ENCODE measurements at regions not wholly inside any gene's neighbourhood (a gene's known extent, or its start where the extent isn't known, plus 50 kb on each side); places are given as distances from the start of the nearest gene placed in this dataset.

DNA sequence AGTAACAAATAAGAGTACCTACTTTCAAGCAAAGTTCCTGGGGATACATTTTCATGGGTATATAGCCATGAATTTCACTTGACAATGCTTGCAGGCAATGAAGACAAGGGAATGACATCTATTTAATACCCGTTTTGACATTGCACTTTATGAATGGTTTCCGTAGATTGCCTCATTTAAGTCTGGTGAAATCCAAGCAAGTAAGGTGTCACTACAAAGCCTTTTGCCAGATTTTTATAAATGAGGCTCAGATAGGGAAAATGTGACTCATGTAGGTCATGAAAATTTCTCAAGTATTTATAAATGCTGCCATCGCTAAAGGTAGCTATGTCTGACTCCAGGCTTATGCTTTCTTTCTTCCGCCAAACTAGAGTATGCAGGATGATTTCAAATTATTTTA, 644.3 kb downstream of the CDH8 start:
- no CpG with 5 or more reads among the region's 4 CpGs for WGBS (ENCODE audit: insufficient coverage, insufficient read length)

GRCh38 chr16:61390965-61391637, 645.1 kb downstream of the CDH8 start:
- H3K4me3 ChIP-seq (ENCODE audit: low read length): no peak overlapping the region
- no CpG with 5 or more reads among the region's 4 CpGs for WGBS (ENCODE audit: insufficient coverage, insufficient read length)

More for the DNA sequence above, 644.3 kb downstream of the CDH8 start:
- Histone ChIP-seq H3K9me3 (ENCODE audit: control insufficient read depth, insufficient read depth, low read length) (no peaks in the 10 kb centered on the region), H3K4me3 (ENCODE audit: low read length) (no peak overlapping the region), H3K36me3 (ENCODE audit: control insufficient read depth, insufficient read depth, low read length) (no peaks in the 10 kb centered on the region), H3K27ac (ENCODE audit: low read length) (no peak overlapping the region), H3K4me1 (ENCODE audit: control insufficient read depth, insufficient read depth, low read length) (no peaks in the 10 kb centered on the region), H3K27me3 (ENCODE audit: control insufficient read depth, insufficient read depth, low read length) (no peaks in the 10 kb centered on the region)
- DNase-seq (ENCODE audit: low read depth, low spot score): no peak

GRCh38 chr16:61385392-61386071, 650.7 kb downstream of the CDH8 start:
- Histone ChIP-seq H3K36me3 (ENCODE audit: control insufficient read depth, insufficient read depth, low read length) (no peaks in the 10 kb centered on the region), H3K4me3 (ENCODE audit: low read length) (no peak overlapping the region), H3K27me3 (ENCODE audit: control insufficient read depth, insufficient read depth, low read length) (no peaks in the 10 kb centered on the region), H3K9me3 (ENCODE audit: control insufficient read depth, insufficient read depth, low read length) (no peaks in the 10 kb centered on the region), H3K4me1 (ENCODE audit: control insufficient read depth, insufficient read depth, low read length) (no peaks in the 10 kb centered on the region), H3K27ac (ENCODE audit: low read length) (no peak overlapping the region)
- no peak for DNase-seq (ENCODE audit: low read depth, low spot score)
- WGBS (ENCODE audit: insufficient coverage, insufficient read length): no CpG with 5 or more reads among the region's 12 CpGs

More at GRCh38 chr16:61390965-61391637, 645.1 kb downstream of the CDH8 start:
- no peak for DNase-seq (ENCODE audit: low read depth, low spot score)
- Histone ChIP-seq H3K4me1 (ENCODE audit: control insufficient read depth, insufficient read depth, low read length) (no peaks in the 10 kb centered on the region), H3K27me3 (ENCODE audit: control insufficient read depth, insufficient read depth, low read length) (no peaks in the 10 kb centered on the region), H3K9me3 (ENCODE audit: control insufficient read depth, insufficient read depth, low read length) (no peaks in the 10 kb centered on the region), H3K36me3 (ENCODE audit: control insufficient read depth, insufficient read depth, low read length) (no peaks in the 10 kb centered on the region), H3K27ac (ENCODE audit: low read length) (no peak overlapping the region)

GRCh38 chr16:61382435-61382834, 653.8 kb downstream of the CDH8 start:
- no peaks in the 10 kb centered on the region for H3K36me3 ChIP-seq (ENCODE audit: control insufficient read depth, insufficient read depth, low read length)
- no peak overlapping the region for H3K27ac ChIP-seq (ENCODE audit: low read length)
- DNase-seq (ENCODE audit: low read depth, low spot score): no peak
- H3K9me3 ChIP-seq (ENCODE audit: control insufficient read depth, insufficient read depth, low read length): no peaks in the 10 kb centered on the region
- no peak overlapping the region for H3K4me3 ChIP-seq (ENCODE audit: low read length)
- no peaks in the 10 kb centered on the region for H3K4me1 ChIP-seq (ENCODE audit: control insufficient read depth, insufficient read depth, low read length)
- no peaks in the 10 kb centered on the region for H3K27me3 ChIP-seq (ENCODE audit: control insufficient read depth, insufficient read depth, low read length)

DNA sequence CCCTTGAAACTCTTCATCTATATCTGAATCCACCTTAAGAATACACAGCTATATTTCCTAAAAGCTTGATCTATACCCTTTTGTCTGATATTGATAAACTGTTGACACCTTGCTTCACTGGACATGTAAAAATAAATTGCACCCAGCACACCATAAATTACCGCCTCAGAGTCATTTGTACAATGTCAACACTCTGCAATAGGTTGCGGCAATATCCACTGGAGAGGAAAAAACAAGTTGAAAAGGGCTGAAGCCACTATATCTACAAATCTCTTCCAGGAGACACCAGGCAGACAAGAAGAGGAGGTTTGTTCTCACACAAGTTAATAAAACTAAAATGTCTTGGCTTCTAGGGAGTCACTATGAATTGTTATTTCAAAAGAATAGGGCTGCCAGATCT, 656.9 kb downstream of the CDH8 start:
- DNase-seq (ENCODE audit: low read depth, low spot score): no peak
- Histone ChIP-seq H3K9me3 (ENCODE audit: control insufficient read depth, insufficient read depth, low read length) (no peaks in the 10 kb centered on the region), H3K4me3 (ENCODE audit: low read length) (no peak overlapping the region), H3K27me3 (ENCODE audit: control insufficient read depth, insufficient read depth, low read length) (no peaks in the 10 kb centered on the region), H3K4me1 (ENCODE audit: control insufficient read depth, insufficient read depth, low read length) (no peaks in the 10 kb centered on the region), H3K36me3 (ENCODE audit: control insufficient read depth, insufficient read depth, low read length) (no peaks in the 10 kb centered on the region), H3K27ac (ENCODE audit: low read length) (no peak overlapping the region)
- WGBS (ENCODE audit: insufficient coverage, insufficient read length): no CpG with 5 or more reads among the region's 2 CpGs

- no peaks in the 10 kb centered on the region for H3K27me3 ChIP-seq (ENCODE audit: control insufficient read depth, insufficient read depth, low read length)
- no peaks in the 10 kb centered on the region for H3K36me3 ChIP-seq (ENCODE audit: control insufficient read depth, insufficient read depth, low read length)
- H3K4me1 ChIP-seq (ENCODE audit: control insufficient read depth, insufficient read depth, low read length): no peaks in the 10 kb centered on the region
- H3K9me3 ChIP-seq (ENCODE audit: control insufficient read depth, insufficient read depth, low read length): no peaks in the 10 kb centered on the region
- H3K4me3 ChIP-seq (ENCODE audit: low read length): no peak overlapping the region
- no peak overlapping the region for H3K27ac ChIP-seq (ENCODE audit: low read length)
- DNase-seq (ENCODE audit: low read depth, low spot score): no peak
Observed at GRCh38 chr16:61374071-61374470, 662.2 kb downstream of the CDH8 start.

GRCh38 chr16:61371881-61372280, 664.4 kb downstream of the CDH8 start:
- Histone ChIP-seq H3K4me1 (ENCODE audit: control insufficient read depth, insufficient read depth, low read length) (no peaks in the 10 kb centered on the region), H3K36me3 (ENCODE audit: control insufficient read depth, insufficient read depth, low read length) (no peaks in the 10 kb centered on the region), H3K9me3 (ENCODE audit: control insufficient read depth, insufficient read depth, low read length) (no peaks in the 10 kb centered on the region)

GRCh38 chr16:61371388-61371787, 664.9 kb downstream of the CDH8 start:
- H3K4me1 ChIP-seq (ENCODE audit: control insufficient read depth, insufficient read depth, low read length): no peaks in the 10 kb centered on the region
- DNase-seq (ENCODE audit: low read depth, low spot score): no peak
- no peaks in the 10 kb centered on the region for H3K9me3 ChIP-seq (ENCODE audit: control insufficient read depth, insufficient read depth, low read length)
- H3K27ac ChIP-seq (ENCODE audit: low read length): no peak overlapping the region
- no peaks in the 10 kb centered on the region for H3K36me3 ChIP-seq (ENCODE audit: control insufficient read depth, insufficient read depth, low read length)
- WGBS (ENCODE audit: insufficient coverage, insufficient read length): no CpG with 5 or more reads among the region's 2 CpGs
- no peak overlapping the region for H3K4me3 ChIP-seq (ENCODE audit: low read length)
- no peaks in the 10 kb centered on the region for H3K27me3 ChIP-seq (ENCODE audit: control insufficient read depth, insufficient read depth, low read length)

More at GRCh38 chr16:61371881-61372280, 664.4 kb downstream of the CDH8 start:
- Histone ChIP-seq H3K4me3 (ENCODE audit: low read length) (no peak overlapping the region), H3K27me3 (ENCODE audit: control insufficient read depth, insufficient read depth, low read length) (no peaks in the 10 kb centered on the region), H3K27ac (ENCODE audit: low read length) (no peak overlapping the region)
- no peak for DNase-seq (ENCODE audit: low read depth, low spot score)

- Histone ChIP-seq H3K36me3 (ENCODE audit: control insufficient read depth, insufficient read depth, low read length) (no peaks in the 10 kb centered on the region), H3K9me3 (ENCODE audit: control insufficient read depth, insufficient read depth, low read length) (no peaks in the 10 kb centered on the region), H3K27me3 (ENCODE audit: control insufficient read depth, insufficient read depth, low read length) (no peaks in the 10 kb centered on the region), H3K4me1 (ENCODE audit: control insufficient read depth, insufficient read depth, low read length) (no peaks in the 10 kb centered on the region), H3K27ac (ENCODE audit: low read length) (no peak overlapping the region), H3K4me3 (ENCODE audit: low read length) (no peak overlapping the region)
- WGBS (ENCODE audit: insufficient coverage, insufficient read length): no CpG with 5 or more reads among the region's 2 CpGs
- no peak for DNase-seq (ENCODE audit: low read depth, low spot score)
Observed at GRCh38 chr16:61370564-61370963, 665.7 kb downstream of the CDH8 start.

DNA sequence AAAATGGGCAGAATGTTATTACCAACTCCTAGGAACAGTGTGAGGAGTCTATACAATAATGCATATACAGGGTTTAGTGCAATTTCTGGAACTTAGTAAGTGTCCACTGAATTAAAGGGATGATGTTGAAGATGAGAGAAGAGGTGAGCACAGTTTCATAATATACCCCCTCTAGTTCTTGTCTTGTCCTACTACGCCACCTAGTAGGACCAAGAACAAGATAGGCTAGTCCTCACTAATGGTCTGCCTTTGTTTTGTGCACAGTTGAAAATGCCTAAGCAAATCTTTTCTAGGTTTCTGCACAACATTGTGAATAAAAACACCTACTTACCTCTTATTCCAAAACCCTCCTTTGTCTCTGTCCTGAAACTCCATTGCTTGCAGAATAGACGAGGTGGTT, 670.2 kb downstream of the CDH8 start:
- H3K4me1 ChIP-seq (ENCODE audit: control insufficient read depth, insufficient read depth, low read length): no peaks in the 10 kb centered on the region
- no peak for DNase-seq (ENCODE audit: low read depth, low spot score)
- no CpG with 5 or more reads among the region's 2 CpGs for WGBS (ENCODE audit: insufficient coverage, insufficient read length)
- H3K4me3 ChIP-seq (ENCODE audit: low read length): no peak overlapping the region
- no peaks in the 10 kb centered on the region for H3K36me3 ChIP-seq (ENCODE audit: control insufficient read depth, insufficient read depth, low read length)
- H3K9me3 ChIP-seq (ENCODE audit: control insufficient read depth, insufficient read depth, low read length): no peaks in the 10 kb centered on the region
- H3K27me3 ChIP-seq (ENCODE audit: control insufficient read depth, insufficient read depth, low read length): no peaks in the 10 kb centered on the region
- no peak overlapping the region for H3K27ac ChIP-seq (ENCODE audit: low read length)

GRCh38 chr16:61364990-61365389, 671.2 kb downstream of the CDH8 start:
- no peaks in the 10 kb centered on the region for H3K27me3 ChIP-seq (ENCODE audit: control insufficient read depth, insufficient read depth, low read length)
- H3K4me3 ChIP-seq (ENCODE audit: low read length): no peak overlapping the region
- H3K4me1 ChIP-seq (ENCODE audit: control insufficient read depth, insufficient read depth, low read length): no peaks in the 10 kb centered on the region
- H3K36me3 ChIP-seq (ENCODE audit: control insufficient read depth, insufficient read depth, low read length): no peaks in the 10 kb centered on the region
- WGBS (ENCODE audit: insufficient coverage, insufficient read length): no CpG with 5 or more reads among the region's 3 CpGs
- no peak overlapping the region for H3K27ac ChIP-seq (ENCODE audit: low read length)
- no peaks in the 10 kb centered on the region for H3K9me3 ChIP-seq (ENCODE audit: control insufficient read depth, insufficient read depth, low read length)
- DNase-seq (ENCODE audit: low read depth, low spot score): no peak
